Cardiac fibroblast (primary cell): ENCODE measurements at regions not wholly inside any gene's neighbourhood (a gene's known extent, or its start where the extent isn't known, plus 50 kb on each side); places are given as distances from the start of the nearest gene placed in this dataset.

Experiments
- DNase-seq, 2 donors: peaks; one replicate each; pipeline versions ENCODE4 v3.0.0 to v3.0.0-alpha.2; 2010; ENCODE audit warnings: low read depth in 2 of 2
- H3K4me3 ChIP-seq, 2 donors: replicated peaks in 1 of 2; 1 replicate in 1 of 2; 2 replicates in 1 of 2; pipeline ENCODE4 v1.5.1; 2011; ENCODE audit warnings: low read depth in 2 of 2, low read length in 2 of 2, mild to moderate bottlenecking in 2 of 2, moderate library complexity in 1 of 2
- CTCF ChIP-seq: IDR thresholded peaks from one replicate; pipeline ENCODE4 v1.5.1; 2011; ENCODE audit warnings: low read depth, mild to moderate bottlenecking, low read length, inconsistent platforms

DNA sequence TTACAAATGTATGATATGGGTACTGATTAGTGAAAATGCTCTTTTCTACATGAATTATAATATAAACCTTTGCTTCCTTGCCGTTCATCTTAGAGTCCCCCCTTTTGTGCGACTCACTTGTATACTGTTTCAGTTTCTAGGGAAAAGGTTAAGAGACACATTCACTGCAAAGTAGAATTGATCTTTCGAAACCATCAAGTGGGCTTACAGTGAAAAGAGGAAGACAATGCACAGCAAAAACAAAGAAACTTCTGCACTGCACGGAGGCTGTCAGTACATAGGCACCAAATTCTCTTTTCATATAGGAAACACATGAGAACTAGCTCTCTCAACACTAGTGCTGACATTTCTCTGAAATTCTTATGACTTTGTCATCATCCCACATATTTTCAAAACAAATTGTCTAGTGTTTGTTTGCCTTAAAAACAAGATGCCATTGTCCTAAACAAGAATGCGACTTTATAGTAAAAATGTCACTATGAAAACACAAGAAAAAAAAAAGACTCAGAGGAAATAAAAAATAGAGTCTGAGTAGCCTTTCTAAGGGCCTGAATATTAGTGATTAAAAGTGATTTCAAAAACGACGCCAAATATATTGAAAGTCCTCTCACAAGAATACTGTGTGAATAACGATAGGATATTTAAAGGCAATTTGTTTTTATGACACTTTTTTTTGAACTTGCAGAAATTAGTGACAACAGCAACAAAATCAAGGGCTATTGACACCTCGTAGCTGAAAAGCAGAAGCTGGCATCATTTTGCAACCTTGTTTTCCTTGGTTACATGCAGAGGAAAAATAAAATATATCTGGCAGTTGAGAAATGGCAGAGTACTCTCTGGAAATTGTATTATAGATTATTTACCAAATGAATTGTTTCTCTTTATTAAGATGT is 827.0 kb downstream of the BCL11A start:
- no peak for DNase-seq
- no peak overlapping the region for H3K4me3 ChIP-seq
- TF ChIP-seq CTCF: no peak

DNA sequence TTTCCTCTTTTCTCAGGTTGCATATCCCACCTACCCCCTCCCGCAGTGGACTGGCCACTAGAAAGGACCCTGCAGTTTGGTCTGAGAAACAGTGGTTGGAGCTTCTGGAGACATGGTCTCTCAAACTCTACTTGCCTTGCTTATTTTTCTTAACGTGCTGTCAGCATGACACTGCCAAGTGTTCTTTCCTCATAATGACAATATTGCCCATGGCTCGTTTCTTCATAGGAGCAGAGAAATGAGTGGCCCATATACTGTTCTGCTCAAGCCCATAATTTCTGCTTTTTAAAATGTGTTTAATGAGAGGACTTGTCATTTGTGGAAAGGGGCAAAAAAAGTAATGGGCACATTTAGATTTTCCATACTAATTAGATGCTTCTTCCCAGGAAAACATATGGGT is 828.7 kb downstream of the BCL11A start:
- no peak for TF ChIP-seq CTCF
- DNase-seq: no peak
- no peak overlapping the region for H3K4me3 ChIP-seq

DNA sequence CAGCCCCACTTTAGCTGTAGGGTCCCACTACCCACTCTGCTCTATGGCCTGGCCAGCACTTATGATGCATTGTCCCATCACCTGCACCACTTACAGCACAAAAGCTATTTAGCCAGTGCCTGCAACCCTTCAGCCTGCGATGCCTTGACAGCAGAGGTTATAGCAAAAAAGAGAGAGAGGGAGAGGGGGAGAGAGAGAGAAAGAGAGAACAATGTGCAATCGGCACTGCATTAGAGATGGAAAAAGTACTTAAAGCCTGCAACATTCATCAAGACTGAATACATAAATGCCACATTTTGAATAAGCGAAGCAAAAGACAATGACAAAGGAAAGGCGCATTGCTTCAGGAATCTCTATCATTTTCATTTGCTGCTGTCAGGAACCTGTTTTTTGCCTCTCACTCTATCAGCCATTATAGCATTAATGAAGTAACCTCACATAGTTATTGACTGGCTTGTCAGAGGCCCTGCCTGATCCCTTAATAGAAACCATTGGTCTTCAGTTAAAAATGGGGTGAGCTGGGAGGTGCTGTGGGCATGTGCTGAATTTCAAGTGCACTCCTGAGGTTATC is 833.1 kb downstream of the BCL11A start:
- no peak for DNase-seq
- H3K4me3 ChIP-seq: no peak overlapping the region
- no peak for TF ChIP-seq CTCF

GRCh38 chr2:59713577-59713976 is 839.9 kb downstream of the BCL11A start:
- no peak overlapping the region for H3K4me3 ChIP-seq
- no peak for DNase-seq
- no peak for TF ChIP-seq CTCF

GRCh38 chr2:59711121-59711520 is 842.3 kb downstream of the BCL11A start:
- DNase-seq: no peak
- no peak overlapping the region for H3K4me3 ChIP-seq
- no peak for TF ChIP-seq CTCF

DNA sequence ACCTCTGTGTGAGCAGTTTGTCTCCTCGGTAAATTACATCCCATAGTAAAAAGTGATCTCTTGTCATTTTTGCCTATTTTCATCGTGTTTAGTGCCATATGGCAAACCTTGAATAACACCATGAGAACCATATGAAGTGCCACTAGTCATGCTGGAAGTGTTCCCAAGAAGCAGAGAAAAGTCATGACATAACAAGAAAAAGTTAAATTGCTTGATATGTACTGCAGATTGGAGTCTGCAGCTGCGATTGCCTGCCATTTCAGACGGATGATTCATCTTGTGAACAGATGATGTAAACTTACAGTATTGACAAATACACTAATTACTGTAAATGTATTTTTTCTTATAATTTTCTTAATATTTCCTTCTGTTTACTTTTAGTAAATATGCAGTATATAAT is 846.7 kb downstream of the BCL11A start:
- no peak for DNase-seq
- no peak for TF ChIP-seq CTCF
- H3K4me3 ChIP-seq: no peak overlapping the region
